NOMO-1 (cell line): ENCODE measurements at regions not wholly inside any gene's neighbourhood (a gene's known extent, or its start where the extent isn't known, plus 50 kb on each side); places are given as distances from the start of the nearest gene placed in this dataset.
"Not testable (repeated sequence)": the region's sequence is repeated elsewhere in the genome, so short reads cannot be mapped to it uniquely, and the experiment has no call there.

ENCODE experiments used
- DNase-seq, 2 experiments: peaks; one replicate each; lab custom pipeline; 2025; ENCODE audit not compliant: unreplicated experiment in 2 of 2; lab: John Stamatoyannopoulos, UW

DNA sequence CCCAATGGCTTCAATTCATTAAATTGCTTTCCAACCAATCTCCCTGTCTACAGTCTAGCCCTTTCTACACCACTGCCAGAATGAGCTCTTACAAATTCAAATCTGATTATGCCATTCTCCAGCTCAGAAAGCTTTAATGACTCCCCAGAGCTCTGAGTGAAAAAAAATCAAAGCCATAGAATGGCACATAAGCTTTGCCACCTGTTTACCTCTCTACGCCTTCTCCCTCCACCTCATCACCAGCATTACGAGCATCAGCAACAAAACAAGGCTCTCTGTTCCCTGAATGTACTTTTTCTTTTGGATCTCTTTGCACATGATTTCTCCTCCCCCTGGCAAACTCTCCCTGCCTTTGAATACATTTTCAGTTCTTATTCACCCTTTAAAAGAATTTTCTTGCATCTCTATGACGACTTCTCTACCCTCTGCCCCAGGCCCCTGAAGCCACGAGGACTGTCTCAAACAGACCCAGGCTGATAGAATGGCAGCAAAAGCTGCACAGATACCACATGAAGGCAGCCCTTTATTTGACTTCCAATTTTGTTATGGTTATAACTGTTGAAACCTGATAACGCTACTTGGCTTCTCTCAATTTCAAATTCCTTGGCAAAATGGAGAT lies 516.0 kb downstream of the PCDH7 start:
- DNase-seq: no peak

- no peak for DNase-seq
These were observed 516.5 kb downstream of the PCDH7 start for GRCh38 chr4:31236639-31237173.

GRCh38 chr4:31237233-31237632 lies 517.1 kb downstream of the PCDH7 start:
- DNase-seq: no peak

GRCh38 chr4:31239886-31240285 lies 519.7 kb downstream of the PCDH7 start:
- DNase-seq: no peak

- no peak for DNase-seq
These were observed 521.4 kb downstream of the PCDH7 start for GRCh38 chr4:31241504-31242106.

GRCh38 chr4:31246856-31247255 lies 526.7 kb downstream of the PCDH7 start:
- no peak for DNase-seq

GRCh38 chr4:31259119-31259518 lies 539.0 kb downstream of the PCDH7 start:
- DNase-seq: no peak

GRCh38 chr4:31261632-31262031 lies 541.5 kb downstream of the PCDH7 start:
- no peak for DNase-seq

DNA sequence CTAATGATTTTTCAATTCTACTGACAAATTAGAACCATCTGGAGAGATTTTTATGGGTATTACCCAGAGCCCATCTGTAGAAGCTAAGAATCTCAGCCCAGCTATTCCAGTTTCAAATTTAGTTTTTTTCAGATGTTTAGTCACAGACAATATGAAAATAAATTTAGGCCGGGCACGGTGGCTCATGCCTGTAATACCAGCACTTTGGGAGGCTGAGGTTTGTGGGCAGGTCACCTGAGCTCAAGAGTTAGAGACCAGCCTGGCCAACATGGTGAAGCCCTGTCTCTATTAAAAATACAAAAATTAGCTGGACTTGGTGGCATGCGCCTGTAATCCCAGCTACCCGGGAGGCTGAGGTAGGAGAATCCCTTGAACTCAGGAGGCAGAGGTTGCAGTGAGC lies 545.9 kb downstream of the PCDH7 start:
- DNase-seq: not testable (repeated sequence)

DNA sequence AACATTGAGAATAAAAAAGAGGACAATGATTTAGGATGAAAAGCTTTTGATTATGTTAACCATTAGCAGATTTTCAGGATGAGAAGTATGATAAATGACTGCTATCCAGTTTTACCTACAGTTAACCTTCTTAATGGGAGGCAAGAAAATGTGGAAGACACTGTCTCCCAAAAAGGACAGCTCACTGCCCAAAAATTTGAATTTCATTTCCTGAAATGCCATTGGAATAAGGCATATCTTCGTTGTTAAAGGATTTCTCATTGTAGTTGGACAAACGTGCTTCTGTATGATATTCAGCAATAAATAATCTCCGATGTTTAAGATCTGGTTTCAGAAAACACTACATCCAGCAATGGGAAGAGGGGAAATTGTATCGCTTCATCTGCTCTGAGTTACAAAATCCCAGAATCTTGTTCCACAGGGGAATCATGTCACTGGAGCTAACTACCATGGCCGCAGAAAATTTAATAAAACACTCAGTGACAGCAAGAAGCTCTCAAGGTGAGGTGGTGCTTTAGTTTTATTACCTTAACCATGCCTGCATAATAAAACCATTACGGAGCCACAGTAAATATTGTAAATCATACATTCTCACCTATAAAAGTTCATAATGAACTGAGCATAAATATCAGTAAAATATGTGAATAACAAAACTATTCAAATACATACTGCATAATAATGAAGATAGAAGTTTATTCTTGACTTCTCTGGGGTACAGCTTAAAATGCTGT lies 552.3 kb downstream of the PCDH7 start:
- no peak for DNase-seq

DNA sequence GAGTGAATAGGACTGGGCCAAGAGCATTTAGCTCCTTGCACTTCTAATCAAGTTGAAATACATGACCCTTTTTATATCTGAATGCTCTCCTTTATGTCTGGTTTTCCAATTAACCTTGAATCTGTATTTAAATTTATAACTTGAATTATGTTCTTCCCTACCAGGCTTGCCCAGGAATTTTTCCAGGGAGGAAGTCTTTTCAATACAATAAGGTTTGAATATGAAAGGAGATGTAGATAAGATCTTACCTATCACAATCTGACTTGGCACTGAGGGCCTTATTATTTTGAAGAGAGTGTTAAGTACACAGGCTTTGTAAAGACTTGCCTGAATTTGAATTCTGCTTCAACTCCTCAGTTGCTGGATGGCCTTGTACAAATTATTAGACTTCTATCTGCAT lies 555.7 kb downstream of the PCDH7 start:
- no peak for DNase-seq

DNA sequence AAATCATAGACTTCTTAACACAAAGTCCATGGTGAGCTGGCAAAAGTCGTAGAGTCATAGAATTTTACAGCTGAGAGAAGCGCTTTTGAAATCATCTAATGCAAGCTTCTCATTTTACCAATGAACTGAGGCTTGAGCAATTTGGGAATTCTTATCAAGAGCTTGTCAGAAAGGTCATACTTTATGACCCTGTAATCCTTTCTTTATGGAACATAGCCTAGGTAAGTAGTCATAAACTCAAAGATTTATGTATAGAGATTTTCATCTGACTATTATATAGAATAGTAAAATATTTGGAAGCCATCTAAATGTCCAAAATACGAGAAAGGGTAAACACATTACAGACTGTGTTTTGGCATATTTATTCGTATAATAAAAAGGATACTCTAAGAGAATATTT lies 563.5 kb downstream of the PCDH7 start:
- DNase-seq: no peak

GRCh38 chr4:31290836-31291235 lies 570.7 kb downstream of the PCDH7 start:
- DNase-seq: no peak

DNA sequence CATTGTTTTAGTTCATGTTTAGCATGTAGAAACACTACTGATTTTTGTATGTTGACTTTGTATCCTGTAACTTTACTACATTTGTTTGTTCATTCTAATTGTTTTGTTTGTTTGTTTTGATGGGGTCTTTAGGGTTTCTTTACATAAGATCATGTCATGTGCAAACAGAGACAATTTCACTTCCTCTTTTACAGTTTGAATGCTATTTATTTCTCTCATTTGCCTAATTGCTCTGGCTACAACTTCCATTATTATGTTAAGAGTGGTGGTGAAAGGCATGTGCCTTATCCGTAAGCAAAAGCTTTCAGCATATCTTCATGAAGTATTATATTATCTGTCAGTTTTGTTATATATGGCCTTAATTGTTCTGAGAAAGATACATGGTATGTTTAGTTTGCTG lies 571.1 kb downstream of the PCDH7 start:
- peak in 1 of 2 experiments; percentile 52 for DNase-seq

DNA sequence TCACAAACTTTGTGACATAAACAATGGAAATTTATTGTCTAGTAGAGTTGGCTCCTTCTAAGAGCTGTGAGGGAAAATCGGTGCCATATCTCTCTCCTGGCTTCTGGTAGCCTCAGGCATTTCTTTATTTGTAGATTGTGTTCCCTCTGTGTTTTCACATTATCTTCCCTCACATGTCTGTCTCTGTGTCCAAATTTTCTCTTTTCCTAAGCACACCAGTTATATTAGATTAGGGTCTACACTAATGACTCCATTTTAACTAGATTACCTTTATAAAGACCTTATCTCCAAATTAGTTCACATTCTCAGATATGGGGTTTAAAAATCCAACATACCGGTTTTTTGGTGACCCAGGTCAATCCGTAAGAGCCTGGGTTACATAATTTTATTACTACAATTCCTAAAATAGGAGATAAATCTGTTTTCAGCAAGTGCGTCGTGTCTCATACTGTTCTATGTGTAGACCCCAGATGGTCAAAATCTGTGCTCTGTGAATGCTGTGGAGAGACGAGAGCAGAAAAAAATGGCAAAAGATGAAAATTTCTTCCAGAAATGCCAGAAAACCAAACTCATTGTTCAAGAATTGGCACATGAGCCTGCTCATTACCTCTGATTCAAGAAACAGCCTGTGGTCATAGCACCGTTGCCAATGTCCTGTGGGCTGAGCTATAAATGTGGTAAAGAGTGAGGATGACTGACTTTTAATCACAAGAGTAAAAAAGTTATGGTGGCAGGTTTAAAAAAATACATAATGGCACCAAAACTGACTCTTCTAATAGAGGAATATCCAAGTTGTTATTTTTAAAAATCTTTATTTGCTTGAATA lies 574.7 kb downstream of the PCDH7 start:
- no peak for DNase-seq

GRCh38 chr4:31298737-31299136 lies 578.6 kb downstream of the PCDH7 start:
- DNase-seq: no peak

DNA sequence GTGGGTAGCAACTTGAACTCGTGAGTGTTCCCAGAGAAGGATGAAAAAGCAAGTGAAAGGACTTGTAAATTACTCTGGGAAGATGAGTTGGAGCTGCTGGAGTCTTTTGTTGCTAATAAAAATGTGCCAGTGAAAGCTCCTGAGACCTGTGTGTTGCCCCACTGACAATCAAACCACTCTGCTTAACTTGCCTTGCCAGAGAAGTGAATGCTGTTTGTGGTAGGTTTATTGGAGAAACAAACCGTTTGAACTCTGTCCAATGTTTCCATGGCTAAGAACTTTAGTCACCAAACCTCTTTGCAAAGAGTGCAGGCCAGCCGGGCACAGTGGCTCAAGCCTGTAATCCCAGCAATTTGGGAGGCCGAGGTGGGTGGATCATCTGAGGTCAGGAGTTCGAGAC lies 586.9 kb downstream of the PCDH7 start:
- DNase-seq: no peak

DNA sequence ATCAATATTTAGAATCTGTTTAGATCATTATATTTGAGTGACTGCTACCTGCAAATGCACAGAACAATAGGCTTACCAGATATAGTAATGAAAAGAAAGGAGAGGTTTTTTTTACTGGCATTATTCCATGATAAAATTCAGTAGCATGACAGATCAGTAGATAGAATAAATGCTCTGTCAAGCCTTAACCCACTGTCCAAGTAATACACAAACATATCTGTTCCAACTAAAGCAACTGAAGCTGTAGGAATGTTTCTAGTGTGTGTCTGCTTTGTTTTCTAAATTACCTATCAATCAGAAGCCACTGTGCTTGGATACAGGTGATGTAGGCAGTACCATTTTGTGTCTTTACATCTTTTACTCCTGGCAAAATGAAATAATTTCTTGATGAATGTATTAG lies 604.6 kb downstream of the PCDH7 start:
- DNase-seq: no peak

- DNase-seq: no peak
These were observed 605.1 kb downstream of the PCDH7 start for GRCh38 chr4:31325300-31325699.

- DNase-seq: no peak
These were observed 606.9 kb downstream of the PCDH7 start for GRCh38 chr4:31327031-31327430.

GRCh38 chr4:31328932-31329331 lies 608.8 kb downstream of the PCDH7 start:
- no peak for DNase-seq
